ENCODE measurements at regions not wholly inside any gene's neighbourhood (a gene's known extent, or its start where the extent isn't known, plus 50 kb on each side); places are given as distances from the start of the nearest gene placed in this dataset.

GRCh38 chr2:105469781-105470180 lies 70.9 kb upstream of the FHL2 start:
- H3K9ac ChIP-seq (ENCODE audit: low read length), result no peak overlapping the region
- no peaks in the 10 kb centered on the region for H3K79me2 ChIP-seq (ENCODE audit: control insufficient read depth, insufficient read depth, low read length)
- intact Hi-C loops (cut with micrococcal nuclease), result no loop called here
- H3K9me3 ChIP-seq (ENCODE audit: control extremely low read depth in 1 of 3, control insufficient read depth in 2 of 3, insufficient read depth in 1 of 3, low read length in 2 of 3), result no peaks in the 10 kb centered on the region
- H4K20me1 ChIP-seq (ENCODE audit: control insufficient read depth, insufficient read depth, low read length, poor library complexity, severe bottlenecking), result no peaks in the 10 kb centered on the region
- 91% methylated on average over 8 of the region's 8 CpGs for WGBS (ENCODE audit: insufficient coverage)
- TF ChIP-seq CTCF (IDR thresholded peaks at IDR 0.05), result no peak
- no peak for TF ChIP-seq EZH2 (IDR thresholded peaks at IDR 0.05; ENCODE audit: borderline replicate concordance, insufficient read depth, low read depth, low read length, poor library complexity, severe bottlenecking)
- no peak overlapping the region for H2AFZ ChIP-seq (ENCODE audit: insufficient read depth, low read depth, low read length, poor library complexity, severe bottlenecking)
- Mint-ChIP-seq H3K9me3 (ENCODE audit: insufficient read depth) (no peaks in the 10 kb centered on the region), H3K4me3 (no peak overlapping the region), H3K27me3 (peaks cover 31% of the 10 kb centered on the region), H3K27ac (no peak overlapping the region), H3K4me1 (no peaks in the 10 kb centered on the region)
- DNase-seq (no peak), ATAC-seq (ENCODE audit: low read depth) (no peak)
- no peak overlapping the region for H3K4me3 ChIP-seq (ENCODE audit: control extremely low read depth in 1 of 5, extremely low read depth in 1 of 5, insufficient read depth in 1 of 5, low read depth in 2 of 5, low read length in 4 of 5)
- POLR2A ChIA-PET, result no interaction called here
- H3K4me2 ChIP-seq (replicated peaks; ENCODE audit: low read depth, low read length, poor library complexity, severe bottlenecking), result no peak overlapping the region
- no peak overlapping the region for H3K27ac ChIP-seq (ENCODE audit: low read length in 2 of 2)
- CTCF ChIA-PET, result no interaction called here
- peaks cover 0 to 4% (median 0%) of the 10 kb centered on the region in 4 experiments for H3K27me3 ChIP-seq (replicated peaks in 1 of 4; ENCODE audit: control extremely low read depth in 1 of 4, control insufficient read depth in 3 of 4, insufficient read depth in 4 of 4, low read length in 3 of 4)
- no peaks in the 10 kb centered on the region for H3K4me1 ChIP-seq (ENCODE audit: control insufficient read depth in 2 of 2, insufficient read depth in 2 of 2, low read length in 2 of 2)
- no peaks in the 10 kb centered on the region for H3K36me3 ChIP-seq (replicated peaks in 1 of 2; ENCODE audit: control extremely low read depth in 1 of 2, control insufficient read depth in 1 of 2, extremely low read depth in 1 of 2, insufficient read depth in 2 of 2, low read length in 1 of 2)

- TF ChIP-seq CTCF (IDR thresholded peaks at IDR 0.05), result no peak
- TF ChIP-seq EZH2 (IDR thresholded peaks at IDR 0.05; ENCODE audit: borderline replicate concordance, insufficient read depth, low read depth, low read length, poor library complexity, severe bottlenecking), result no peak
- peaks cover 0 to 4% (median 0%) of the 10 kb centered on the region in 4 experiments for H3K27me3 ChIP-seq (replicated peaks in 1 of 4; ENCODE audit: control extremely low read depth in 1 of 4, control insufficient read depth in 3 of 4, insufficient read depth in 4 of 4, low read length in 3 of 4)
- DNase-seq, result no peak
- H3K9me3 ChIP-seq (ENCODE audit: control extremely low read depth in 1 of 3, control insufficient read depth in 2 of 3, insufficient read depth in 1 of 3, low read length in 2 of 3), result no peaks in the 10 kb centered on the region
- ChIA-PET POLR2A (no interaction called here), CTCF (no interaction called here)
- intact Hi-C loops (cut with micrococcal nuclease), result no loop called here
- H4K20me1 ChIP-seq (ENCODE audit: control insufficient read depth, insufficient read depth, low read length, poor library complexity, severe bottlenecking), result no peaks in the 10 kb centered on the region
- no peaks in the 10 kb centered on the region for H3K36me3 ChIP-seq (replicated peaks in 1 of 2; ENCODE audit: control extremely low read depth in 1 of 2, control insufficient read depth in 1 of 2, extremely low read depth in 1 of 2, insufficient read depth in 2 of 2, low read length in 1 of 2)
- H3K27ac Mint-ChIP-seq, result no peak overlapping the region
- H3K27me3 Mint-ChIP-seq, result peaks cover 38% of the 10 kb centered on the region
- H3K4me3 ChIP-seq (ENCODE audit: control extremely low read depth in 1 of 5, extremely low read depth in 1 of 5, insufficient read depth in 1 of 5, low read depth in 2 of 5, low read length in 4 of 5), result no peak overlapping the region
- no peak overlapping the region for H3K27ac ChIP-seq (ENCODE audit: low read length in 2 of 2)
- H3K4me1 ChIP-seq (ENCODE audit: control insufficient read depth in 2 of 2, insufficient read depth in 2 of 2, low read length in 2 of 2), result no peaks in the 10 kb centered on the region
- no peaks in the 10 kb centered on the region for H3K9me3 Mint-ChIP-seq (ENCODE audit: insufficient read depth)
- H3K4me2 ChIP-seq (replicated peaks; ENCODE audit: low read depth, low read length, poor library complexity, severe bottlenecking), result no peak overlapping the region
- no peak overlapping the region for H3K9ac ChIP-seq (ENCODE audit: low read length)
- H2AFZ ChIP-seq (ENCODE audit: insufficient read depth, low read depth, low read length, poor library complexity, severe bottlenecking), result peak overlapping the region; percentile 46
- H3K4me3 Mint-ChIP-seq, result no peak overlapping the region
- 71% methylated on average over 8 of the region's 8 CpGs for WGBS (ENCODE audit: insufficient coverage)
- no peaks in the 10 kb centered on the region for H3K79me2 ChIP-seq (ENCODE audit: control insufficient read depth, insufficient read depth, low read length)
- H3K4me1 Mint-ChIP-seq, result no peaks in the 10 kb centered on the region
- ATAC-seq (ENCODE audit: low read depth), result no peak
Observed at GRCh38 chr2:105468582-105469042, 69.8 kb upstream of the FHL2 start.
